OCI-LY3 (cell line): ENCODE measurements at regions not wholly inside any gene's neighbourhood (a gene's known extent, or its start where the extent isn't known, plus 50 kb on each side); places are given as distances from the start of the nearest gene placed in this dataset.

ENCODE experiments used
- H2AFZ ChIP-seq: fragments of 200-600, 300-600 bp; shearing (Covaris generic); 2 replicates; pipeline ENCODE4 v1.6.0; 2014; ENCODE audit warnings: antibody characterized with exemption, low read depth, low read length
- H3K27ac ChIP-seq: fragments of 200-600, 300-600 bp; sonication (generic); 2 replicates; pipeline ENCODE4 v1.5.1; 2014; ENCODE audit warnings: mild to moderate bottlenecking, low read length, moderate library complexity, mixed read lengths
- H3K27me3 ChIP-seq: fragments of 200-600, 300-600 bp; sonication (generic); 2 replicates; pipeline ENCODE4 v1.6.1; 2014; ENCODE audit warnings: low read depth, low read length, mixed read lengths
- H3K36me3 ChIP-seq: fragments of 200-600, 300-600 bp; sonication (generic); replicated peaks from 2 replicates; pipeline ENCODE3; 2014; ENCODE audit warnings: low read depth, low read length, mixed read lengths
- H3K4me1 ChIP-seq: fragments of 300-600, 200-600 bp; sonication (generic); 2 replicates; pipeline ENCODE4 v1.6.1; 2014; ENCODE audit warnings: low read length, mixed read lengths
- H3K4me2 ChIP-seq: fragments of 200-600, 300-600 bp; sonication (generic); 2 replicates; pipeline ENCODE4 v1.6.1; 2014; ENCODE audit warnings: low read length, mixed read lengths
- H3K4me3 ChIP-seq: fragments of 300-600, 200-600 bp; sonication (generic); 2 replicates; pipeline ENCODE4 v1.5.1; 2014; ENCODE audit warnings: antibody characterized with exemption, mild to moderate bottlenecking, low read length, moderate library complexity
- H3K79me2 ChIP-seq: fragments of 300-600, 200-600 bp; shearing (Covaris generic); 2 replicates; pipeline ENCODE4 v1.6.1; 2014; ENCODE audit warnings: mild to moderate bottlenecking, low read length, mixed read lengths
- H3K9ac ChIP-seq: fragments of 300-600, 200-600 bp; shearing (Covaris generic); 2 replicates; pipeline ENCODE4 v1.6.0; 2014; ENCODE audit warnings: mild to moderate bottlenecking, low read length, moderate library complexity
- H3K9me3 ChIP-seq: fragments of 200-600, 300-600 bp; shearing (Covaris generic); 2 replicates; pipeline ENCODE4 v1.6.1; 2014; ENCODE audit warnings: low read length, mixed read lengths; ENCODE audit not compliant: insufficient read depth
- H4K20me1 ChIP-seq: fragments of 200-600, 300-600 bp; sonication (generic); 2 replicates; pipeline ENCODE4 v1.6.1; 2016; ENCODE audit warnings: low read length, mixed read lengths; ENCODE audit not compliant: insufficient read depth
- EZH2phosphoT487 ChIP-seq: fragments of 200-600 bp; shearing (Covaris generic); IDR thresholded peaks from 2 replicates; pipeline ENCODE4 v1.6.1; 2018; ENCODE audit warnings: antibody characterized with exemption, mixed run types, low read depth
- TF ChIP-seq, protein P1 (sequence below): fragments of 200-600, 300-600 bp; sonication (generic); IDR thresholded peaks from 2 replicates; pipeline ENCODE4 v1.5.1; 2014; ENCODE audit warnings: antibody characterized with exemption, low read length, low read depth

DNA sequence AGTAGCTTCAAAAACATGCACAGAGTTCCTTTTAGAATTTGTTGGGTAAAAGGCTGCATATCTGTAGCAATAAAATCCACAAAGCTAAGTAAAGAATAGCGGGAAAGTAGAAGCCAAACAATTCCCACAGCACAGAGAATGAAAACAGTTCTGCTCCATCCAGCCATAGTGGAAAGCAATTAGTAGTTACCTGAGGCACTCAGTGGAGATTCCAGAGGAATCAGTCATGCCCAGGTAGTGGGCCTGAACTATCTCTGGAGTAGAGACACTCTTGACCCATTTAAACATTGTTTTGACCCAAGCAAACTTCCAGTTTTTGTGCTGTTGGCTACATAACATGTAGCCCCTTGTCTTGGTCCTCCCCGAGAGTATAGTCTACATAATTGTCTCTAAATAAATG, 559.5 kb upstream of the PTCHD4 start:
- Histone ChIP-seq H3K27ac (no peak overlapping the region), H3K9me3 (peaks cover 13% of the 10 kb centered on the region; the same call in 1 of the 2 replicates), H3K79me2 (no peaks in the 10 kb centered on the region), H3K9ac (no peak overlapping the region), H3K36me3 (peaks cover 10% of the 10 kb centered on the region), H3K4me1 (peaks cover 7% of the 10 kb centered on the region), H4K20me1 (no peaks in the 10 kb centered on the region), H3K27me3 (no peaks in the 10 kb centered on the region), H3K4me3 (no peak overlapping the region), H3K4me2 (no peak overlapping the region), H2AFZ (no peak overlapping the region)
- TF ChIP-seq, protein P1, sequence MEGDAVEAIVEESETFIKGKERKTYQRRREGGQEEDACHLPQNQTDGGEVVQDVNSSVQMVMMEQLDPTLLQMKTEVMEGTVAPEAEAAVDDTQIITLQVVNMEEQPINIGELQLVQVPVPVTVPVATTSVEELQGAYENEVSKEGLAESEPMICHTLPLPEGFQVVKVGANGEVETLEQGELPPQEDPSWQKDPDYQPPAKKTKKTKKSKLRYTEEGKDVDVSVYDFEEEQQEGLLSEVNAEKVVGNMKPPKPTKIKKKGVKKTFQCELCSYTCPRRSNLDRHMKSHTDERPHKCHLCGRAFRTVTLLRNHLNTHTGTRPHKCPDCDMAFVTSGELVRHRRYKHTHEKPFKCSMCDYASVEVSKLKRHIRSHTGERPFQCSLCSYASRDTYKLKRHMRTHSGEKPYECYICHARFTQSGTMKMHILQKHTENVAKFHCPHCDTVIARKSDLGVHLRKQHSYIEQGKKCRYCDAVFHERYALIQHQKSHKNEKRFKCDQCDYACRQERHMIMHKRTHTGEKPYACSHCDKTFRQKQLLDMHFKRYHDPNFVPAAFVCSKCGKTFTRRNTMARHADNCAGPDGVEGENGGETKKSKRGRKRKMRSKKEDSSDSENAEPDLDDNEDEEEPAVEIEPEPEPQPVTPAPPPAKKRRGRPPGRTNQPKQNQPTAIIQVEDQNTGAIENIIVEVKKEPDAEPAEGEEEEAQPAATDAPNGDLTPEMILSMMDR = no peak
- TF ChIP-seq EZH2phosphoT487 = no peak

GRCh38 chr6:48667797-48668196, 556.8 kb upstream of the PTCHD4 start:
- peaks cover 13% of the 10 kb centered on the region; the same call in 1 of the 2 replicates for H3K9me3 ChIP-seq
- no peaks in the 10 kb centered on the region for H4K20me1 ChIP-seq
- H3K79me2 ChIP-seq = no peaks in the 10 kb centered on the region
- no peak overlapping the region for H3K4me3 ChIP-seq
- no peak overlapping the region for H3K9ac ChIP-seq
- H3K4me2 ChIP-seq = no peak overlapping the region
- H3K4me1 ChIP-seq = no peaks in the 10 kb centered on the region
- H3K27me3 ChIP-seq = no peaks in the 10 kb centered on the region
- TF ChIP-seq, protein P1 = no peak
- TF ChIP-seq EZH2phosphoT487 = no peak
- H2AFZ ChIP-seq = no peak overlapping the region
- H3K36me3 ChIP-seq = peaks cover 10% of the 10 kb centered on the region
- no peak overlapping the region for H3K27ac ChIP-seq

DNA sequence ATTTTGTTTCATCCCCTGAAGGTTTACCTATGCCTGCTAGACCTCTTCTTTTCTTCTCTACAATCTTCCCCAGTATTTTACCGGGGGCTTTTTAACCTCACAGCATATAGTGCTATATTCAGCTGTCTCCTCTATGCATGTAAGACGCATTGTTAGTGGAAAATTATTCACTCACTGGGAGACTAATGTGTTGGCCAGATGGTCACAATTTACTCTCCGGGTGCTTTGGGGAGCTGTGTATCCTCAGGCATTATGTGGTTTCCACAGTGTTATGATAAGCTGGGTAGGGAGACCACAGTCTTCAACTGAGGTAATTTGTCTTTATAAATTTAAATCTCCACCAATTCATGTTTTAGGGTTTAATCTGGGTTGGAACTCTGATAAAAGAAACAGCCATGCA, 553.8 kb upstream of the PTCHD4 start:
- Histone ChIP-seq H3K27ac (no peak overlapping the region), H4K20me1 (no peaks in the 10 kb centered on the region), H3K4me3 (no peak overlapping the region), H3K36me3 (no peaks in the 10 kb centered on the region), H3K4me1 (no peaks in the 10 kb centered on the region), H3K79me2 (no peaks in the 10 kb centered on the region), H3K27me3 (no peaks in the 10 kb centered on the region), H2AFZ (no peak overlapping the region), H3K9me3 (0 out of 2 replicates have a peak, but pooled peaks cover 4% of the 10 kb centered on the region), H3K9ac (no peak overlapping the region), H3K4me2 (no peak overlapping the region)
- TF ChIP-seq, protein P1 = no peak
- TF ChIP-seq EZH2phosphoT487 = no peak

DNA sequence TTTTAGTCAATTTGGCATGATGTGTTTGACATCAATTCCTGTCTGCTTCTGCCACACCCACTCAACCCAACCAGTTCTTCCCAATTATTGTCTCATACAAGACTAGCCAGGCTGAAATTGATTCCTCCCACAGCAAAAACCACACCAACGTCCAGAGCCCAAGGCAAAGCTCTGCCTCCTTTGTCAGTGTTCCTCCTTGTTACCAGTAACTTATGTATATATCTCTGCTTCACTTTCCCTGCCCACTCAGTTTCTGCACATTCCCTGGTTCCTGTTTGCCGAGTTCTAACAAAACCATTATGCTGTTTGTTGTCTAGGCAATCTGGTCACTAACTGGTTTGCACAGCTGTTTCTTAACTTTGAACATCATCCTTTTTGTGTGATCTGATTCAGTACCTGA, 547.9 kb upstream of the PTCHD4 start:
- peak overlapping the region; percentile 61; the same call in 1 of the 2 replicates for H2AFZ ChIP-seq
- no peak overlapping the region for H3K4me3 ChIP-seq
- no peak overlapping the region for H3K27ac ChIP-seq

More for the DNA sequence above, 547.9 kb upstream of the PTCHD4 start:
- no peaks in the 10 kb centered on the region for H4K20me1 ChIP-seq
- TF ChIP-seq, protein P1 = no peak
- no peak for TF ChIP-seq EZH2phosphoT487
- H3K36me3 ChIP-seq = no peaks in the 10 kb centered on the region
- no peaks in the 10 kb centered on the region for H3K27me3 ChIP-seq
- no peak overlapping the region for H3K9ac ChIP-seq
- H3K9me3 ChIP-seq = no peaks in the 10 kb centered on the region
- H3K4me2 ChIP-seq = no peak overlapping the region
- H3K79me2 ChIP-seq = no peaks in the 10 kb centered on the region
- no peaks in the 10 kb centered on the region for H3K4me1 ChIP-seq
